Skeletal muscle cell (primary cell): ENCODE measurements at regions not wholly inside any gene's neighbourhood (a gene's known extent, or its start where the extent isn't known, plus 50 kb on each side); places are given as distances from the start of the nearest gene placed in this dataset.
A peak's percentile ranks its signal among the peaks of the same experiment; 100 is the strongest.

Experiments
- DNase-seq: peaks from one replicate; pipeline ENCODE4 v3.0.0-alpha.2; 2010; ENCODE audit warnings: low read depth
- H3K4me3 ChIP-seq: 2 replicates; pipeline ENCODE4 v1.5.1; 2011; ENCODE audit warnings: low read depth, mild to moderate bottlenecking, control low read depth, low read length, moderate library complexity

DNA sequence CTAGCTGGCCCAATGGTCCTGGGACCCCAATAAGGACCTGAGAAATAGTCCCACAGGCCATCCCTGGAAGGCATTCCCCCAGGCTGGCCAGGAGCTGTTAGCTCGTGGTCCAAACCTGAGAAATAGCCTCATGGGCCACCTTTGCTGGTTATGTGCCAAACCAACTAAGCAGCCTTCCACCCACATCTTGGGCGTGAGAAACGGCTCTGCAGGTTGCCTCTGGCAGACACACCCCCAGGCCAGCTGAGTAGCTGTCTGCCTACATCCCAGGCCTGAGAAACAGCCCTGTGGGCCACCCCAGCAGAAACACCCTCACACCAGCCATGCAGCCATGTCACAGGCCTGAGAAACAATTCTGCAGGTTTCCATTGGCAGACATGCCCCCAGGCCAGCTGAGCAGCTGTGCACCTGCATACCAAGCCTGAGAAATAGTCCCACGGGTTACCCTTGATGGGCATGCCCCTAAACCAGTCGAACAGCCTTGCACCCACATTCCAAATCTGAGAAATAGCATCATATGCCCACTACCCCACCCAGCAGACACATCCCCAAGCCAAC is 567.8 kb upstream of the ID4 start:
- DNase-seq = no peak
- H3K4me3 ChIP-seq = no peak overlapping the region

DNA sequence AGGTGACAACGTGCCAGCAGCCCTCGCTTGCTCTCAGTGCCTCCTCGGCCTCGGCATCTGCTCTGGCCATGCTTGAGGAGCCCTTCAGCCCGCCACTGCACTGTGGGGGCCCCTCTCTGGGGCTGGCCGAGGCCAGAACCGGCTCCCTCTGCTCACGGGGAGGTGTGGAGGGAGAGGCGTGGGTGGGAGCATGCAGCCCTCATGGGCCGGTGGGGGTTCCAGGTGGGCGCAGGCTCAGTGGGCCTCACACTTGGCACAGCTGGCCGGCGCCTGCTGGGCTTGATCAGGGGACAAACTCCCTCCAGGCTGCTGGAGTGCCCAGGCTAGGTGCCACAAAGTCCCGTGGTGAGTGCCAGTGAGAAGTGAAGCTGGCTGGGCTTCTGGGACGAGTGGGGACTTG is 566.6 kb upstream of the ID4 start:
- no peak overlapping the region for H3K4me3 ChIP-seq
- no peak for DNase-seq

GRCh38 chr6:19279273-19279684 is 557.9 kb upstream of the ID4 start:
- H3K4me3 ChIP-seq = no peak overlapping the region
- DNase-seq = no peak

GRCh38 chr6:19287928-19288327 is 549.2 kb upstream of the ID4 start:
- no peak for DNase-seq
- H3K4me3 ChIP-seq = no peak overlapping the region

- no peak overlapping the region for H3K4me3 ChIP-seq
- no peak for DNase-seq
Observed at GRCh38 chr6:19289457-19289856, 547.7 kb upstream of the ID4 start.

GRCh38 chr6:19297880-19298279 is 539.3 kb upstream of the ID4 start:
- H3K4me3 ChIP-seq = no peak overlapping the region
- DNase-seq = no peak

DNA sequence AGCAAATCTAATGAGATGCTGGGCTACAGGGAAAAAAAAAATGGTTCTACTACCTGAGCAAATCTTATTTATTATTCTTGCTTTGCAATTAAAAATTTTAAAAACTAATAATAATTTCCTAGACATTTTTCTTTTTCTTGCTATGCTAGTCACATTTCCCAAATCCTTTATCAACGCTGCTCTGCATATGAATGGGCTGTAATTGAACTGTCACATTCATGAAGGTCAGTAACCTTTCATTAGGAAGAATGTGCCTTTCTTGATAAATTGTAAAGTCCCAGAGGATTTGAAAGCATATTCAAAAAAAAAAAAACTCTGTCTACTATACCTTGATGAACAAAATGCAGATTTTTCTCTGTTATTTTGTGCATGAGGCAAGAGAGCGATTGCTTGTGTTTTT is 538.7 kb upstream of the ID4 start:
- H3K4me3 ChIP-seq = no peak overlapping the region

GRCh38 chr6:19299129-19299528 is 538.0 kb upstream of the ID4 start:
- DNase-seq = no peak
- no peak overlapping the region for H3K4me3 ChIP-seq

More for the DNA sequence above, 538.7 kb upstream of the ID4 start:
- no peak for DNase-seq

DNA sequence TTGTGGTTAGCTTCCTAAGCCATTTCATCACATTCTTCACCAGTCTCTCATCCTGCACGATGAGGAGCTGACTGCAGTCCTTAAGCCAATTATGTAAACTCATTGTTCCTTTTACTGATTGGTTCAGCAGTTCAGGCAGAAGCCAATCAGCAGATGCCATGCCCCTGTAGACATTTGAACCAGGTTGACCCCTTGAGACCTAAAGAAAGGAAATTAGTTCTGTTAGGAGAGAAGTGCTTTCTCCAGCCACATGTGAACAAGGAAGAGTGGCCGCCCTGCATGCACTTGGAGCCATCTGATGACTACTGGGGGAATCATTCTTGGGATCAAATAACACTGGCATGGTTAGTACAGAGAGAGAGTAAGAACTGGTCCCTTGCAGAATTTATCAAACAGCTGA is 535.2 kb upstream of the ID4 start:
- peak; percentile 7 for DNase-seq

GRCh38 chr6:19303383-19303782 is 533.8 kb upstream of the ID4 start:
- no peak for DNase-seq
- H3K4me3 ChIP-seq = no peak overlapping the region

More for the DNA sequence above, 535.2 kb upstream of the ID4 start:
- no peak overlapping the region for H3K4me3 ChIP-seq

GRCh38 chr6:19309661-19310060 is 527.5 kb upstream of the ID4 start:
- no peak overlapping the region for H3K4me3 ChIP-seq
- no peak for DNase-seq

DNA sequence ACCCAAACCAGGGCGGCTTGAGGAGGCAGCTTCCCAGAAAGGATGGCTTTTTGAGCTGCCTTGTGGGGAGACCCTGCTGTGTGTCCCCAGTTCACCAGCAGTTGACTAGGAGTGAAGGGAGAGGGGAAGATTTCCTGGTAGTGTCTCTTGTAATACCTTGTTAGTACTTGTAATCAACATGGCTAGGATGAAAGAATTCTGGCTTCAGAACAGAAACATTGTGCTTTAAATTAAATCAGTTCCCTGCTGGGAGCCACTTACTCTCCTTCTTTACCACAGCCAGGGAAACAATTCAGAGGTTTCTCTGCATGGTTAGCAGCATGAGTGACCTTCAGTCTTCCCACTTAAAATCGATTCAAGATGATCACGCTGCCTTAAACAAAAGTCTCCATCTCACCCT is 525.4 kb upstream of the ID4 start:
- no peak for DNase-seq
- no peak overlapping the region for H3K4me3 ChIP-seq

- DNase-seq = no peak
- H3K4me3 ChIP-seq = no peak overlapping the region
Observed at GRCh38 chr6:19312241-19312978, 524.8 kb upstream of the ID4 start.

GRCh38 chr6:19317431-19317986 is 519.7 kb upstream of the ID4 start:
- no peak overlapping the region for H3K4me3 ChIP-seq
- DNase-seq = no peak

DNA sequence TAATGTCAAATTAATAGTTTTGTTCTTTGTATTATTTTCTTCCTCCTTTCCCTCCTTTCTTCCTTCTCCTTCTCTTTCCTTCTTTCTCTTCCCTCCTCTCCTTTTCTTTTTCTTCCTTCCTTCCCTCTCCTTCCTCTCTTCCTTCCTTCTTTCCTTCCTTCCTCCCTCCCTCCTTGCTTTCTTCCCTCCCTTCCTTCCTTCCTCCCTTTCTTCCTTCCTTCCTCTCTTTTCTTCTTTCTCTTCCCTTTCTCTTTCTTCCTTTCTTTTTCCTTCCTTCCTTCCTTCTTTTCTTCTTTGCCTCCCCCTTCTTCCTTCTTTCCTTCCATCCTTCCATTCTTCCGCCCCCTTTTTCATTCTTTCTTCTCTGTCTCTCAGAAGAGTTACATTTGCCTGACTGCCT is 518.2 kb upstream of the ID4 start:
- no peak overlapping the region for H3K4me3 ChIP-seq
- DNase-seq = no peak

GRCh38 chr6:19320111-19320581 is 517.0 kb upstream of the ID4 start:
- no peak overlapping the region for H3K4me3 ChIP-seq
- DNase-seq = no peak

- no peak overlapping the region for H3K4me3 ChIP-seq
- no peak for DNase-seq
Observed at GRCh38 chr6:19322691-19323485, 514.3 kb upstream of the ID4 start.

- H3K4me3 ChIP-seq = no peak overlapping the region
- DNase-seq = no peak
Observed at GRCh38 chr6:19324376-19324775, 512.8 kb upstream of the ID4 start.

DNA sequence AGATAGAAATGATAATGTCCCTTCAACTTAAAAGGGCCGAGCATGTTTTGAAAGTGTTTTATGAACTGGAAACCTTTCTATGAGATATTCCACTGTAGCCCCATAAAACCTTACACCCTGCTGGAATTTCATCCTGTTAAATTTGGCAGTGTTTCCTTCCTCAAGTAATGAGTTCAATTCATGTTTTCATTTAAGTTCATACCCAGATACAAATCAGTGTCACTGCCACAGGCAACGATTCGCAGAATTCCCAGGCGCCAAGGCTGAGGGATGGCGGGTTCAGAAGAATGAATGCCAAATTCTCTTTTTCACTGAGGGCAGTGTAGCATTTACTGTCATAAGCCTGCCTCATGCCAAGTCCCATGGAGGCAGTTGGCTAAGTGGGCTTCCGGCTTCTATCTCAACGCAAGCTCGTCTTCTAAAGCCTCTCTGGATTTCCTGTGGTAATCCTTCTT is 511.8 kb upstream of the ID4 start:
- no peak overlapping the region for H3K4me3 ChIP-seq
- DNase-seq = no peak

DNA sequence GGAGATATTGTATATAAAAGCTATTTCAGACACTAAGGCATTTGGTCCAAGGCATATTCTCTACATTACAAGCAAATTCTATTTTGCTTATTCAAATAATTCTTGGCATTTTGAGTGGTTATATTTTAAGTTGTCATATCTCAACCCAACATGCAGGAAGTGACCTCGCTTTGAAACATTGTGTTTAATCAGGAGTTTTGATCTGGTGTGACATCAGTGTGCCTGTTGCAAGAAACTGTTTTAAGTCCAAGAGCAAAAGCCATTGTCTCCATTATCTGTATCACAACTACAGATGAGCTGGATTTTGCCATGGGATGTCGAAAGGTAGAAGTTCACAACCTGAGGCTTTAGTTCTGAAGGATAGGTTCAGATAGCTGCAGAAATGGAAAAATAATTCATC is 509.9 kb upstream of the ID4 start:
- DNase-seq = no peak
- H3K4me3 ChIP-seq = no peak overlapping the region
